GM18499 (cell line): ENCODE measurements at regions not wholly inside any gene's neighbourhood (a gene's known extent, or its start where the extent isn't known, plus 50 kb on each side); places are given as distances from the start of the nearest gene placed in this dataset.

ENCODE experiments used
- ATAC-seq: cut with Tn5 transposase; IDR thresholded peaks from one replicate; pipeline ENCODE4 v1.9.1; 2021; ENCODE audit warnings: moderate number of reproducible peaks; ENCODE audit not compliant: insufficient read depth, unreplicated experiment

- ATAC-seq, result no peak
Observed at GRCh38 chr16:72536723-72537435, 364.9 kb upstream of the PMFBP1 start.

- ATAC-seq, result no peak
Observed at GRCh38 chr16:72532906-72533410, 361.0 kb upstream of the PMFBP1 start.

GRCh38 chr16:72530434-72530833 is 358.5 kb upstream of the PMFBP1 start:
- ATAC-seq, result no peak

DNA sequence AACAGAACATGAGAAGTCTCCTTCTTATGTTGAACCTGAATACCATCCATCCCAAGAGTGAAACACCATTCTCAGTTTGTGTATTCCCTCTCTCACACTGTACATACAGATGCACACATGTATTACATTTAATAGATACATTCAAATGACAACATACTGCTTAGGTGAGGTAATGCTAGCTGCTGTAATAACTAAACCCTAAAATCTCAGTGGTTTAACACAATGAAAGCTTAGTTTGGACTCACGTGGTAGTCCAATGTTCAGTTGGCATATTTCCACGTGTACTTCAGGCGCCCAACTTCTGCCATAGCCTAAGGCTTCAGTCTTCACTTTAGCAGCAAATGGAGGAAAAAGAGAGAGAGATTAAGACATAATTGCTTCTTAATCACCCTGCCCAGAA is 351.1 kb upstream of the PMFBP1 start:
- no peak for ATAC-seq

GRCh38 chr16:72517154-72517553 is 345.2 kb upstream of the PMFBP1 start:
- no peak for ATAC-seq

DNA sequence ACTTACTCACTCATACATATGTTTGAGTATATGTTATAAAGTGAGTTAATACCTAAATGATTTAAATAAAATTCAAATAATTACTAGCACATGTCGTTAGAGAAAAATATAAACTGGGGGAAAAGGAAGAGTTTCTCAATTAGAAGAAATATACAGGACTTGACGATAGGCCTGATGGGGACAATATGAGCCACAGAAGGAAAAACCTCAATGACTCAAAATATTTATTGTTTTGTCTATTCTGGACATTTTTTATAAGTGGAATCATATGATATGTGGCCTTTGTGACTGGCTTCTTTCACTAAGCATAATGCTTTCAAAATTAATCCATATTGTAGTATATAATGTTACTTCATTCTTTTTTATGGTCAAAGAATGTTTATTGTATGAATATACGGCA is 339.2 kb upstream of the PMFBP1 start:
- ATAC-seq, result no peak

DNA sequence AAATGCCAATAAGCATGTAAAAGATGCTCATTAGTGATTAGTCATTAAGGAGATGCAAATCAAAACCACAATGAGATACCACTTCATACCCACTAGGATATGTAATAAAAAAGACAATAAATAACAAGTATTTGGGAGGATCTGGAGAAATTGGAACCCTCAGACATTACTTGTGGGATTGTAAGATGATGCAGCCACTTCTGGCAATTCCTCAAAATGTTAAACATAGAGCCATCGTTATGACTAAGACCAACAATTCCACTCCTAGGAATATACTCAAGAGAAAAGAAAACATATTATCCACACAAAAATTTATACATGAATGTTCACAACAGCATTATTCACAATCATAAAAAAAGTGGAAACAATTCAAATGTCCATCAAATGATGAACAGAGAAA is 336.2 kb upstream of the PMFBP1 start:
- ATAC-seq, result no peak

DNA sequence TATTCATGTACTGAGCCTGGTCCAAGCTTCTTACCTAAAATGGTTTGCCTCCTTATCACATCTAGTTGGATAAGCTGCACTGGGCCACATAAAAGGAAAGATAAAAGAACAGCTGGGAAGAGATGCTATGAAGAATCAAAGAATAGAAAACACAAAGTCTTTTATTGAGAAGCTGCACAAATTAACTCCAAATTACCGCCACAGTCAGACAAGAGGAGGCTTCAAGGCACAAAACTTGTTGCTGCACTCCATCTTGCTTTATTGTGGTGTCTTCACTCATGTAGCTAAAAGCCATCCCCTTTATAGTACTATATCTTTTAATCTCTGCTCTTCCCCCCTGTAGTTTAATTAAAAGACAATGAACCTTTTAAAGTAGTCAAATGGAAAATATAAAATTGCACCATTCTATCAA is 330.6 kb upstream of the PMFBP1 start:
- no peak for ATAC-seq

GRCh38 chr16:72501739-72502593 is 330.0 kb upstream of the PMFBP1 start:
- ATAC-seq, result no peak

- no peak for ATAC-seq
Observed at GRCh38 chr16:72500545-72500944, 328.6 kb upstream of the PMFBP1 start.

- no peak for ATAC-seq
Observed at GRCh38 chr16:72493716-72494415, 321.9 kb upstream of the PMFBP1 start.

DNA sequence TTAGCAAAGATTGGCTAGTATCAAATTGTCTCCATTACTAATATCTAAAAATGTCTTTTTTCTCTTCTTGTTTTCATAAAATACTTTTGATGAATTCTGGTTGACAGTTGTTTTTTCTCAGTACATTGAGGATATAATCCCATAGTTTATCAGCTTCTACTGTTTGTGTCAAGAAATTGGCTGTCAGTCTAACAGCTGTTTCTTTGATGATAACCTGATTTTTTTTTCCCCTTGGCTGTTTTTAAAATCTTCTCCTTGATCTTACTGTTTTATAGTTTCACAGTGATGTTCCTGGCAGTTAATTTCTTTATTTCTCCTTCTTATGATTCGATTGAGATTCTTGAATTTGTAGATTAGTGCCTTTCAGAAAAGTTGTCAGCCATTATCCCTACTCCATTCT is 315.3 kb upstream of the PMFBP1 start:
- no peak for ATAC-seq

DNA sequence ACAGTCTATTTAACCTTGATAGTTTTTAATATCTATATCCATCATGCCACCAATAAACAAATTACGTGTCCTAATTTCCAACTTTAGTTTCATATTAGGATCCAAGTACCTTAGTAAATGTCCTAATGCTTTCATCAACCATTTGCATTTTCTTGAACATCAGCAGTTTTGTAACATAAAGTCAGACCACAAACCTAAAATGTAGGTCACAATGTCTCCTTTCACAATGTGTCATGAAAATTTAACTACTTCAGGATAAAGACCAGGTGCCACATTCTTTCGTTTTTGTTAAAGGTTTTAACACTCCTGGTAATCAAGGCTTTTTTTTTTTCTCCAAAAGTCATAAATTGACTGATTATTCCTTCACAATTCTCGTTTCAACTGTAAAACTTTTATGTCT is 310.7 kb upstream of the PMFBP1 start:
- no peak for ATAC-seq

DNA sequence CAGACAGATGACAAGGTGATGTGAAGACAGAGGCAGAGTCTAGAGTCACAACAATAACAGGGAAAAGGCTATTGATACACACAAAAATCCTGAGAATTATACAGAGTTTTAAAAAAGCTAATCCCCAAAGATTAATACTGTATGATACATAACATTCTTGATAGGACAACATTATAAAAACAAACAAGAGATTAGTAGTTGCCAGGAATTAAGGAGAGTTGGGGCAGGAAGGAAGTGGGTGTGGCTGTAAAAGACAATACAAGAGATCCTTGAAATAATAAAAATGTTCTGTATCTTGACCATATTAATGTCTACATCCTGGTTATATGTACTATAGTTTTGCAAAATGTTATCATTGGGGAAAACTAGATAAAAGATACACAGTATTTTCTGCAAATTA is 309.5 kb upstream of the PMFBP1 start:
- ATAC-seq, result no peak

GRCh38 chr16:72480911-72481310 is 309.0 kb upstream of the PMFBP1 start:
- no peak for ATAC-seq

DNA sequence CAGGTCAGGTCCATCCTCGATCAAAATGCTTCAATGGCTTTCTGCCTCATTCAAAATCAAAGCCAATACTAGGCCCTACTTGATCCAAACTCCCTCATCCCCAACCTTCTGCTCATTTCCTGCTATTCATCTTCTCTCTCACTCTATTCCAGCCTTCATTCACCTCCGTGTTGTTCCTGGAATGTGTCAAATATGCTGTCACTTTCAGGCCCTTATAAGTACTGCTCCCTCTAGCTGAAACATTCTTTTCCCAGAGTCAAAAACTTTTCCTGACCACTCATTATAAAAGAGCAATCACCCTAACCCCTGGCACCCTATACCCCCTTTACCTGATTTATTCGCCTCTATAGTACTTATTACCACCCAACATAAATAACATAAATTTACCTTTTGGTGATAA is 303.7 kb upstream of the PMFBP1 start:
- ATAC-seq, result no peak

DNA sequence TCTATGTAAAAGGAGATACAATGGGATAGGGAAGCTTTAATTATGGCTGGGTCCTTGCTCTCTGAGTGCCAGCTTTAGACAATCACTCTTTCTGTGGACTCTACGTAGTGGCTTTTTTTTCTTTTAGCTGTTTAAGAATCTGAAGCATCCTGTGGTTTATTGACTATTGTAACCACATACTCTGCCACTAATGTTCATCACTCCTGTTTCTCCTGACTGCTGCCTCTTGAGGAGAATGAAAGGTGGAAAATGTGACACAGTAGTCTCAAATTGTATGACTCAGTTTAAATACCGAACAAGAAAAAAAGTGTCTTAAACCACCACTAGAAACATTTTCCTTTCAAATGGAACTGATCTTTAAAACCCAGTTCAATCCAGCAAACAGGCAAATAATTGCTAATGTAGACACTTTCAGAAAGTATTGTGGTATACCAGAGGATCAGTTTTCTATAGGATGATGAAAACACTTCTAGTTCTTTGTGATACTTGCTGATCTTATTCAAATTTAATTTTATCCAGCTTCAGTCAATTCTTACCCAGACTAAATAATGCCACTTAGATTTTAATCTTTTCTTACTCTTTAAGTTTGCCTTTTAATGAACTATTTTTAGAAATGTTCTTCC is 302.7 kb upstream of the PMFBP1 start:
- ATAC-seq, result no peak

DNA sequence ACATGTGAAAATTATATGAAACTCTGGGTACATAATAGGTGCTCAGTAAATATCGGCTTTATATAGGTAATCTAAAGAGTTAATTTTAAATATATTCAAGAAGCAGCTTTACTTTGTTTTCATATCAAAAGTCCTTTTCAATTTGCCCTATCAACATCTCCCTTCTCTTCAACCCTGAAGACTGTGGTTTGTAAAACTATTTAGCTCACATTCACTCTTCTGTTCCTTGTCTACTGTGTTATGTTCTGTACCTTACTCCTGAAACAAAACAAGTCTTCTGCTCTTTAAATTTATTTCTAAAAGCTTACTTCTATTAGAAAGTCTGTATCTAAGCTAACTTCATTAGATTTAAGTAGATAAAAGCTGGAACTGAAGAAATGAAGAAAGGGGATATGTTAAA is 301.7 kb upstream of the PMFBP1 start:
- ATAC-seq, result no peak

GRCh38 chr16:72471317-72471924 is 299.5 kb upstream of the PMFBP1 start:
- ATAC-seq, result no peak

DNA sequence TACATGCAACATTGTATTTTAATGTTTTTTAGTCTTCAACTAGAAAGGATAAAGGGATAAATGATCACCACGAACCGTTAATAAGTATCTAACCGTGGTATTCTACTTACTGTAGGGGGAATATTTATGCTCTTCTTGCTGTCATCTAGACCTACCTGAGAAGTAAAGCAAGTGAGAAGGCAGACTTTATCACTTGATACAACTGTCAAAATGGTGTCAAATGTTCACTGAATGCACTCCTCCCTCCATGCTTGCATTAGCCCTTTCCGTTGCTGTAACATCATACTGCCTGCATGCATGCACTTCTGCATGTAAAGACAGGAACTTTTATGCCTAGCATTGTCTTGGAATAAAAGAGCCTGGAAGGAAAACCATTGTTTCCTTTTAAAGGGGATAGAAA is 298.6 kb upstream of the PMFBP1 start:
- ATAC-seq, result no peak
